NCI-H82 treated with DMSO at 0.1 percent for 48 hours (cell line): ENCODE measurements at regions not wholly inside any gene's neighbourhood (a gene's known extent, or its start where the extent isn't known, plus 50 kb on each side); places are given as distances from the start of the nearest gene placed in this dataset.

Source experiments
- DNase-seq: peaks from one replicate; lab custom pipeline; 2025; ENCODE audit not compliant: unreplicated experiment; lab: John Stamatoyannopoulos, UW

GRCh38 chr2:164102366-164102765 lies 366.6 kb upstream of the FIGN start:
- DNase-seq: no peak

DNA sequence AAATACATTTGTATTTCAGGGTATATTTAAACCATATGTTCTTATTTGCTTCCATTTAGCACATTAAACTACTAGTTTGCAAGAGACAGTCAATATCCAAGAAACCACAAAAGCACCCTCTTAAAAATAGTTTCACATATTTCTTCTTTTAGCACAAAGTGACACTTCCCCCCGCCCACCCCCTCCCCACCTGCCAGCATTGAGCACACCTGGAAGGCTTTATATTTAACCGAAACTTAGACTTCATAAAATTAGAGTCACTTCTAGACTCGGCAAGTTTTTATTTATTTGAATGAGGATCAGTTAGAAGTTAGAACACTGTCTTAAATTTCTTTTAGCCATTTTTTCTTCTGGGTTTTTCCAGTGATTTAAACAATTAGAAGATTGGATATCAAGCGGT lies 355.9 kb upstream of the FIGN start:
- DNase-seq: no peak

DNA sequence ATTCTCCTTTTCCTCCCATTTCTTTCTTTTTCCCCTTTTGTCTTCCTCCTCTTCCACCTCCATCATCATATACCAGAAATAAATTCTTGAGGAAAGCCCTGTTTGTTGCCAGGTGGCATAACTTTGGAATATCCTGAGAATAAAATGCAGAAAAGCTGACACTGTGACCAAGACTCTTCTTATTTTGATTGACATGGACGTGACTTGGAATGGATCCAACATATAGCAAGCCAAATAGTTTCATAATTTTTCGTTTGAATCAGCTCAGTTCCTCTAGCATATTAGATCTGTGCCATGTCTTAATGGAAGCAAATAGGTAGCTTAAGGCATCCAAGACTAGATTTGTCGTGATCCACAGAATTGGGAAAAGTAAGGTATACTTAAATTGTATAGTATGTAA lies 354.7 kb upstream of the FIGN start:
- no peak for DNase-seq

DNA sequence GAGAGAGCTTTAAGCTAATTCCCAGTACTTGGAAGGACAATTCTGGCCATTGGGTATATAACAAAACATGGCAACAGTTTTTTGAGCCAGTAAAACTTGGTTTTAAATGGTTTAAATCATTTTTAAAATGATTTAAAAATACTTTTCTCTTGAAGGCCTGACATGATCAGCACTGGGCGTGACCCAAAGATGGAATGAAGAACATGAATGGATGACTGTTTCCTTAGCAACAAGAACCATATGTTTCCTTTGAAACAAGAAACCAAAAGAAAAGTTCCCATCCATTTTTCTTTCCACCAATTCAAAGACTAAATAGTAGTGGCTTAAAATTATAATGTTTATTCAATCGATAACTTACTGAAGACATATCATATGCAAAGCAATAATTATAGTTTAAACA lies 348.3 kb upstream of the FIGN start:
- DNase-seq: no peak

DNA sequence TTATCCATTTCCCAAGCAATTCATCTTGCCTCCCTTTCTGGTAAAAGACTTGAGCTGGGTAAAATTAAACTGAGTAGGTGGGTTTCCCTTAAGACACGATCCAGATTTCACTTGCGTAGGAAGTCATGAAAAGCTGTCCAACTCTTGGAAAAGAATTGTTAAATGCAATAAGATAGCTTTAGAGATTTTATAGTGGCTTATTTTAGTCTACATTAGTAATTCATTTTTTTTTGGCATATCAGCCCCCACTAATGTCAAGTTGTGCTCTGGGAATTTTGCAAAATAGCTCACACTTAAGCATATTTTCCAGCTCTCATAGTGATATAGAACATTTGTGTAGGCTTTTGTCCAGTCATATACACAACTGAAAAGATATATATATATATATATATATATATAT lies 344.7 kb upstream of the FIGN start:
- DNase-seq: no peak

- DNase-seq: no peak
Observed at GRCh38 chr2:164079258-164079657, 343.4 kb upstream of the FIGN start.

DNA sequence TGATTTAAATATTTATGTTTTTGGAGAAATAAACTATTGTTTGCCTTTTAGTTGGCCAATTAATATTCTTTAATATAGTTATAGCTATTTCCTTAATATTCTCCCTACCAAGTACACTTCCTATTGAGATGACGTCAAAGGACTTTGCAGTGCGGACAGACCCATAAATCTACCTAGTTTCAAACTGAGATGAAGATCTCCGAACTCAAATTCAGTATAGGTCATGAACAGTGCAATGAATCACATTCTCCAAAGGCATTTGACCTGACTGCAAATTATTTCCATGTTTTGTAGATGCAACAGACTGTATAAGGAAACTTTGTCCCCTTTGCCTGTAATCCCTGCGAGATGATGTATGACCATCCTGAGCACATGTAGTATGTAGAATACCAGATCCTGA lies 342.6 kb upstream of the FIGN start:
- no peak for DNase-seq

- DNase-seq: no peak
Observed at GRCh38 chr2:164073101-164074074, 337.6 kb upstream of the FIGN start.

- DNase-seq: no peak
Observed at GRCh38 chr2:164069540-164069939, 333.7 kb upstream of the FIGN start.

DNA sequence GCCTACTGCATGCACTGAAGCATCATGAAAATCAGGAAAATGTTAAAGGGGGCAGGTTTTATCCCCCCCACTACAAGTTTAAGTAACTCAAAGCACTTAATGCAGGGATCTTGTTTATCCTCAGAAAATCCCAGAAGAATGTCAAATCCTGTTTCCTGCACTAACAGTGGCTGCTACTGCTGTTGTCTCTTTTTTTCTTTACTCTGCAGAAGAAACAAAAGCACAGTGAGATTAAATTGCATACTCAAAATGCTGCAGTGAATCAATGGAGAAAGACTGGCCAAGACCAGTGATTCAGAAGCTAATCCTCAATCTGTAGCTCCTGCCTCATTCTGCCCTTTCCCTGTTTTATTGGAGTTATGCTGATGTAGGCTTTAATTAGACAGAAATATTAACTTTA lies 332.3 kb upstream of the FIGN start:
- peak; percentile 84 for DNase-seq

- peak; percentile 96 for DNase-seq
Observed at GRCh38 chr2:164066095-164066494, 330.3 kb upstream of the FIGN start.

- peak; percentile 21 for DNase-seq
Observed at GRCh38 chr2:164065038-164065437, 329.2 kb upstream of the FIGN start.

GRCh38 chr2:164061129-164061746 lies 325.4 kb upstream of the FIGN start:
- DNase-seq: peak; percentile 27

- no peak for DNase-seq
Observed at GRCh38 chr2:164060031-164060430, 324.2 kb upstream of the FIGN start.

DNA sequence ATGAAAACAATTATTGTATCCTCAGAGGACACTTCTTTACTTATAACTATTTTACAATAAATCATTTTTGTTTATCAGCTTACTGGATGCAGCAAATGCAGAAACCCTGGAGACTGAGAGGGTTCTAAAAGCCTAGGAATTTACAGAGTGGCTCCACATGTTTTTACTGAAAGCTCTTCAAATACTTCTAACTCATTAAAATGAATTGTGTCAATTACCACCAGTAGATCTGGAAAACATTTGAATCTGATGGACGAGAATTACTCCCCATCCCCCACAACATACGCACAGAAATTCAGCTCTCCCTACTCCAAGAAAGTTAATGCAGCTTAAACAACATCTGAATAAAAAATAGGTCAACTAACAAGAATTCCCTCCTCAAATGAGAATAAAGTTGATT lies 319.8 kb upstream of the FIGN start:
- DNase-seq: no peak

DNA sequence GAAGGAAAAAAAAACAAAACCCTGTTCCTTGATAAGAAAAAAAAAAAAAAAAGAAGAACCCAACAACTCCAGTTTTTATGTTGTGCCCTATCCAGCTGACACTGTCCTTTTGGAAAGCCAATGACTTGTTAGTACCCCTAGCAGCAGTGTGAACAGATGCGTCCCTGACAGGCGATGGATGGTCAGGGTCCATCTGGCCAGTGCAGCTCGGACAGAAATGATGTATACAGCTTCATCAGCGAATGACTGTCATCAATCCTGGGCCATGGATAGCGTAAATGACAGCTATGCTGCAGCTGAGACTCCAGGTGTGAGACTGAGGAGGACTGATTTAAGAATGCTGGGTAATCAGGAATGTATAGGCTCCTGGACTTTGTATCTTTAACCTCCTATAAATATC lies 318.8 kb upstream of the FIGN start:
- DNase-seq: no peak

- DNase-seq: no peak
Observed at GRCh38 chr2:164053021-164053420, 317.2 kb upstream of the FIGN start.

DNA sequence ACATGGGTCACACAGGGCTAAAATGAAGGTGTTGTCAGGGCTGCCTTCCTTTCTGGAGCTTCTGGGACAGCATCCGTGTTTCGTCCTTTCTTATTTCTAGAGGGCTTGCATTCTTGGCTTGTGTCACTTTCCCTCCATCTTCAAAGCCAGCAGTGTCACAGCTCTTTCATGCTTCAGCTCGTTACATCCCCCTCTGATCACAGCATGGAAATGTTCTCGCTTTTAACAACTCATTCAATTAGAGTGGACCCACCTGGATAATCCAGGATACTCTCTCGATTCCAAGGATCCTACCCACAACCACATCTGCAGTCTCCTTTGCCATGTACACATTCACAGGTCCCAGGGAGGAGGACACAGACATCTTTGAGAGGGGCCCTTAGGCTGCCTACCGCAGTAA lies 316.2 kb upstream of the FIGN start:
- DNase-seq: no peak

GRCh38 chr2:164048729-164049128 lies 312.9 kb upstream of the FIGN start:
- DNase-seq: no peak

- DNase-seq: no peak
Observed at GRCh38 chr2:164046040-164046439, 310.2 kb upstream of the FIGN start.

DNA sequence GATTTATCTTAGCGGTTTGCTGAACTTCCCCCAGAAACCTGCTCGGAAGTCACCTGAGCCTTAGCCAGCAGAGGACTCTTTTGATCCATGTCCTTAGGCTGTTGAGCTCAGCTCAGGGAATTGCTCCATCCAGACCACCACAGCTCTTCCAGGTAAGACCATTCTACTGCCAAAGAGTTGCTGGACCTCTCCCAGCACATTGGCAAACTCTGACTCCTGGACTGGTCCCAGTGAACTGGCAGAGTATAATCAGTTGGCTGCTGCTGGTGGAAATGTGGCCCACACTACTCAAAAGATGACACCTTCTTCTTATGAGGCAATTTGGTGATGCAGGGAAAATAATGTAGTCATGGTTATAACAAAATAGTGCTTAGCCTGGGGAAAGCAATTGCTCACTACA lies 308.8 kb upstream of the FIGN start:
- DNase-seq: no peak

DNA sequence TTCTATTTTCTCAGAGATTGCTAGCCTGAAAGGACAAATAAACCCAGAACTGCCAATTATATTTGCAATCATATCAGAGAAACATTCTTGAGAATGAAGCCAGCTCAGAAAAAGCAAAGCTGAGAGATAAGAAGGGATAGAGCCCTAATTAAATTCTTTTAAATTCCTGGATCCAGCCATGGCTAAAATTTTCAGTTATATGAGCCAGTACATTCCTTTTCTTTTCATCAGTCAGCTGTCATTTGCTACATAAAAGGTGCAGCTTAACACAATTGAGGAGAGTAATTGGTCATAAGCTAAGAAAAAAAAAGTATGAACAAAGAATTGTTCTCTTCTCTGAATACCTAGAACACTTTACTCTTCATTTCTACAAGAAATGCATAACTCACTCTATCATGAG lies 303.5 kb upstream of the FIGN start:
- DNase-seq: no peak

DNA sequence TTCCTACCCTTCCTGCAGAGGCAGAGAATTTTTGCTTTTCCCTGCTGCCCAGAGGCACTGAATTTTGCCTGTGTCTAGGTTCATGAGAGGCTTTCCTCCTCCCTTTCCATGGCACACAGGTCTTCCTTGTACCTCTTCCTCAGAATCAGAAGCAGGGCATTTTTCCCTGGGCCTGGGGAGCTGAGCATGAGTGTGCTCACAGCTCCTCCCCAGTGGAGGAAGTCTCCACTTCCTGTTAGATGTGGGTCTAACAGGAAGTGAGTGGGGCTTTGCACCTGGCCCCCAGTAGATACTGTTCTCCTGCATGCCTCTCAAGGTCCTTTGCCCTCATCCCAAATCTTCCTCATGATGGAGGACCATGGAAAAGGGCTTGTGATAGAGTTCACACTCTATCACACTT lies 297.2 kb upstream of the FIGN start:
- DNase-seq: no peak
